HG03575 (cell line): ENCODE measurements at regions not wholly inside any gene's neighbourhood (a gene's known extent, or its start where the extent isn't known, plus 50 kb on each side); places are given as distances from the start of the nearest gene placed in this dataset.

ENCODE experiments used
- ATAC-seq: cut with Tn5 transposase; IDR thresholded peaks from one replicate; pipeline ENCODE4 v1.9.1; 2021; ENCODE audit not compliant: unreplicated experiment, insufficient number of reproducible peaks, low FRiP score; ENCODE audit errors: extremely low read depth

DNA sequence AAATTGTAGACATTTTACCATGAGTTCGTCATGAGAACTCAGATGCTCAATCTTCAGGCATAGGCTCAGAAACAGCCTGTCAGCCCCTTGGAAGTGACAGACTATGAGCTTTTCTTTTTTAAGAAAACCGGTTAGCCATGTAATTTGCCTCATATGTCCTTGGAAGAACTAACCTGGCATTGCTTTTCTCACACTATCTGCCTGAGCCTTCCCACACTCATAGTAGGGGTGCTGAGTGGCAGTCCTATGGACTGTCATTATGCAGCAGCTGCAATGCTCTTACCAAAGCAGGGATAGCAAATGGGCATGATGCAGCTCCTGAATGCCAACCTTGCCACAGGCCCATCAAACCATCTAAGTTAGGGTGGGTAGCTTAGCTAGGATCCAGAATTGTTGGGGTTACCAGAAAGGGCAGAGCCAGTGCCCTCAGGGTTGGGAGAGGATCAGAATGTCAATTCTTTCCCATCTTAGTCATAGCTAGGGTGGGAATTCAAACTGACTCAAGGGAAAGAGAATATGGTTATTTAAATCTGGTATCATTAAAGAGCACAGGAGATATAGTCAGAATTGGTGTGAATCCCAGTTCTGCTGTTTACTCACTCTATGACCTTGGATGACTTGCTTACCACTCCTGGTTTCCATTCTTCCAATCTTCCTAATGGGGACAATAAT is 230.6 kb upstream of the CPEB2 start:
- ATAC-seq: no peak

DNA sequence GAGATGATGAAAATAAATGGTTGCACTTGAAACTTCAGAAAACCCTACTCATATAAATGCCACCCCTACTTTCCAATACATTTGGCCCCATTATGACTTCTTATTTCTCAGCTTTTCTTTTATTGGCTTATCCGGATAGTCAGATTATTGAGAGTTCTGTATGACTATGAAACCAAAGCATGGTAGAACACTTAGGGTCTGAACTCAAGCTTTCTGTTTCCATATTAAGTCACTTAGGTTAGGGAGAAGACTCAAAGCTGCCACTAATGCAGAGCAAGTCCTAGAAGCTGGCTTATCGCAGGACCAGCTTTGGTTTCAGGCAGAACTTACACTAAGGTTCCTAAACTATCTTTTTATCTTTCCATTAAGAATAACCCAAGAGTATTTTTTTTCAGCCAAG is 229.9 kb upstream of the CPEB2 start:
- ATAC-seq: no peak

DNA sequence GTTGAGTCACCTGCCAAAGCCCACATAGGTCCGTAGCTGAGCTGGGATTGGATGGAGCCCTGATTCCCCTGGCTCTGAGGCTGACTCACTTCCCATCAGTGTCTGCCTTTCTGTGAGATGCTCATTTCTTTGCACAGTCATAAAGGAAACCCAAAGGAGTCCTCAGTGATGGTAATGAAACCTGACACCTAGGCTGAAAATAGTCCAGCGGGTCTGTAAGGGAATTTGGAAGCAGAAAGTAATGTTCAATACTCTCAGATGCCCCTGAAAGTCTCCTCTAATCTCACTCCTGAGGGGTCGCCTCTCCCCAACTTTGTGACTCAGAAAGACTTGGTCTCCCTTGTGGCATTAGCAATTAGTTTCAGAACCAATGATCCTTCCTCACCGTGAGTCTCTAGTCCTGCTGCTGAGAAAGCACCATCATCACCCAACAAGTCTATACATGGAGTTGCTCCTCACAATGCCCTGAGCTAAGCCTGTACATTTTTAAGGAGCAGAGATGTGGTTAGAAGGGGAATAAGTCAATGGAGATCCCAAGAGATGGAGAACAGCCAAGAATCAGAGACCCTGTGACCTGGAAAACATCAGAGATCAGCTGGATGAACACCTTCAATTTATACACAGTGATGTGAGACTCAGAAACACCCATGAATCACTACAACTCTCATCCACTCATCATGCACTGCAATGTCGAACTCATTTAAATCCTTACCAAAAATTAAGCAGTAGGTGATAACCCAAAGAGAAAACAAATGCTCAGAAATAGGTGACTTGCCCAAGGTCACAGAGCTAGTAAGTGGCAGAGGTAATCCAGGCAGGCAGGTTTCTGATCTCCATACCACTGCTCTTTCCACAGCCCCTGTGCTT is 219.0 kb upstream of the CPEB2 start:
- peak; percentile 86 for ATAC-seq

DNA sequence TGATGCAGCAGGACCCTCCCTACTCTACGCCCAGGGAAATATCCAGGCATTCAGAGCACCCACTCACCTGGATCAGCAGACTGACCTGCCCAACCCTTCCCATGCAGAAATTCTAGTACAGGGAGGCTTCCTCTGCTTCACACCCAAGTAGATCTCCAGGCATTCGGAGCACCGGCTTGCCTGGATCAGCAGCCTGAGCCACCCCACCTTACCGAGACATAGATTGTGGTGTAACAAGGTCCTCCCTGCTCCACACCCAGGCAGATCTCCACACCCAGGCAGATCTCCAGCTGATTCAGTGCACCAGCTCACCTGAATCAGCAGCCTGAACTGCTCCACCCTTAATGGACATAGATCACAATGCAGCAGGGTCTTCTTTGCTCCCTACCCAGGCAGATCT is 215.1 kb upstream of the CPEB2 start:
- no peak for ATAC-seq

DNA sequence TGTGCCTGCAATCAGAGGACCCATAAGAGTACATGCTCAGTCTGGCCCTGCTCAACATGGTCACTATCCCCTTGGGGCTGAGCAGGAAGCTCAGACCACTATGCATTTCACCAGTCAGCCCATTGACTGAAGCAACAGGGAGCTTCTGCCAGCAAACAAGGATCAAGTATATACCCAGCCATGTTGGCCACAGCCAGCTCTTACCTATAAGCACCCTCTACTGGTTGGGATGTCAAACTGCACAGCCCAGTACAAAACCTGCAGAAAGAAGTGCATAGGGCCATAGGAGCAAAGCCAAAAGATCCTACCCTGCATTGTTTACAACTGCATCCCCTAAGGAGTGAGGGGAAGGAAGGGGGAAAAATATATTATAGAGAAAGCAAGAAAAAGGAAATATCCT is 214.4 kb upstream of the CPEB2 start:
- no peak for ATAC-seq

DNA sequence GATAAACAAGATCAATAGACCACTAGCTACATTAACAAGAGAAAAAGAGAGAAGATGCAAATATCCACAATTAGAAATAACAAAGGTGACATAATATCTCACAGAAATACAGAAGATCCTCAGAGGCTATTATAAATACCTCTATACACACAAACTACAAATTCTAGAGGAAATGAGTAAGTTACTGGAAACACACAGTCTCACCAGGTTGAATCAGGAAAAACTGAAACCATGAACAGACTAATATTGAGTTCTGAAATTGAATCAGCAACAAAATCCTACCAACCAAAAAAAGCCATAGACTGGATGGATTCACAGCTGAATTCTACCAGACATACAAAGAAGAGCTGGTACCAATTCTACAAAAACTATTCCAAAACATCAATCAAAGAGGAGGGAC is 211.8 kb upstream of the CPEB2 start:
- ATAC-seq: no peak

DNA sequence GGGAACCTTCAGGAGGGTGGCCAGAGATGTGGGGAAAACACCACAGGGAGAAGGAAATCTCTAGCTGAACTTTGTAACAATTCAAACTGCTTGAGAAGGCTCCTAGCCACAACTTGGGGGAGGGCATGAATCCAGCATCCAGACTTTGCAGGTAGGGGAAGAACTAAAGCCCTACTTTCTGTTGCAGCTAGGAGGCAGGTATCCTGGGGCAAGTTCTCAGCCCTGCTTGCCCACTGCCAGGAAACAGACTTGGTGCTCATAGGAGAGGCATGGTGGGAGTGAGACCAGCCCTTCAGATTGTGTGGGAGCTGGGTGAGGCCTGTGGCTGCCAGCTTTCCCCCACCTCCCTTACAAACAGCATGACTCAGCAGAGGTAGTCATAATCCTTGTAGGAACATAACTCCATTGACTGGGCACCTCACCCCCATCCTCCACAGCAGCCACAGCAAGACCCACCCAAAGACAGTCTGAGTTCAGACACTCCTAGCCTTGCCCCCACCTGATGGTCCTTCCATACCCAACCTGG is 209.5 kb upstream of the CPEB2 start:
- no peak for ATAC-seq

DNA sequence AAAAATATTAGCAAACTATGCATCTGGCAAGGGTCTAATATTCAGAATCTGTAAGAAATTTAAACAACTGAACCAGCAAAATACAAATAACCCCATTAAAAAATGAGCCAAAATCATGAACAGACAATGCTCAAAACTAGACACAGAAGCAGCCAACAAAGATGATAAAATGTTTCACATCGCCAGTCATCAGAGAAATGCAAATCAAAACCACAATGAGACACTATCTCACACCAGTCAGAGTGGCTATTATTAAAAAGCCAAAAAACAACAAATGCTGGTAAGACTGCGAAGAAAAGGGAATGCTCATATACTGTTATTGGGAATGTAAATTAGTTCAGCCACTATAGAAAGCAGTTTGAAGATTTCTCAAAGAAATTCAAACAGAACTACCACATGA is 201.3 kb upstream of the CPEB2 start:
- no peak for ATAC-seq

DNA sequence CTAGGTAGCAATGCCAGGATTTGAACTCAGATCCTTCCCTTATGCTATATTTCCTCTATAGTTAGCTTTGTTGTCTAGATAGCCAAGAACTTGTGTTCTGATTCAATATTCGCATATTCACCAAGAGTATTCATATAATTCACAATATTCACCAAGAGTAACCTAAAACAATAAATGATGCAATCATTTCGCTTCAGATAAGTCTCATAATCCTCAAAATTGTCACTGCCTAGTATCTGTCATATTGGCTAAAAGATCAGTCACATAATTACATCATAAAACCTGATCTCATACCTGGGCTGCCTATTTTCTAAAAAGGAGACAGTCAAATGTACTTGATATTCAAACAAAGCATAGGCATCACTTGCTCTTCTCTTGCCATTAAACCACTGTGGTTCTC is 199.7 kb upstream of the CPEB2 start:
- ATAC-seq: no peak

DNA sequence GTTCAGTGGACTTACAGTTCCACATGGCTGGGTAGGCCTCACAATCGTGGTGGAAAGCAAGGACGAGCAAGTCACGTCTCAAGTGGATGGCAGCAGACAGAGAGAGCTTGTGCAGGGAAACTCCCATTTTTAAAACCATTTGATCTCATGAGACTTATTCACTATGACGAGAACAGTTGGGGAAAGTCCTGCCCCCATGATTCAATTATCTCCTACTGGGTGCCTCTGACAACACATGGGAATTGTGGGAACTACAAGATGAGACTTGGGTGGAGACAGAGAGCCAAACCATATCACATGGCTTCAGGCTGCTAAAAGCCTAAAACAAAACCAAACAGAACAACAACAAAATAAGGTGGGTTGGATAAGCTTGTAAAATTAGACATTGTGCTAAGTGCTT is 194.4 kb upstream of the CPEB2 start:
- no peak for ATAC-seq

DNA sequence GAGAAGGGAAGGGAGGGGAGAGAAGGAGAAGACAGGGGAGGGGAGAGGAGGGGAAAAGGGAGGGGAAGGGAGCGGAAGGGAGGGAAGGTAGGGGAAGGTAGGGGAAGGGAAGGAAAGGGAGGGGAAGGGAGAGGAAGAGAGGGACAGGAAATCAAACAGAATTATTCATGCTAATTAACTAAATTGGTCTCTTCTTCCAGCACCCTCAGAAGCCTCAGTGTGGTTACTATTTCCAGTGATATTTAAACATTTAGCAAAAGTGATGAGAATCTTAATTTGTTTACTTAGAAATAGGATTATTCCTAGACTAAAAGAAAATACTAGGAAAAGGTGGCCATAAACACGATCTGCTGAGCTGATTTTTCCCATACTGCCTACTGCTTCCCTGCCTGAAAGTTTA is 193.1 kb upstream of the CPEB2 start:
- no peak for ATAC-seq

DNA sequence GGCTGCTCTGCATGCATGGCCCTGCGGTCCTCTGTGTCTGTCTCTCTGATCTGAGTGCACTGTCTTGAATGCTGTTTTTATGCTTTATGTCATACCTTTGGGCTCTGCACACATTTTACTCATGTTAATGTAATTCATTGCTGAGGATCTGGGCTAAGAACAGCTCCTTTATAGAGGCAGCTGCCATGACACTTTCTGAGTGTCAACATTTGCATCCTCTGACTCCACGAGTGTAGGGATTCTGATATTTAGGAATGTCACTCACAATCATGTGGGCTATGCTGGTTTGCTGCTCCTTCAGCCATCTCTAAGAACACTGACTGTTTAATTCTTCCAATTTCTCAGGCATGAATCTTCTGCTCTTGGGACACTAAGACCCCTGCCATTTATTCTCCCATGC is 192.2 kb upstream of the CPEB2 start:
- ATAC-seq: no peak

DNA sequence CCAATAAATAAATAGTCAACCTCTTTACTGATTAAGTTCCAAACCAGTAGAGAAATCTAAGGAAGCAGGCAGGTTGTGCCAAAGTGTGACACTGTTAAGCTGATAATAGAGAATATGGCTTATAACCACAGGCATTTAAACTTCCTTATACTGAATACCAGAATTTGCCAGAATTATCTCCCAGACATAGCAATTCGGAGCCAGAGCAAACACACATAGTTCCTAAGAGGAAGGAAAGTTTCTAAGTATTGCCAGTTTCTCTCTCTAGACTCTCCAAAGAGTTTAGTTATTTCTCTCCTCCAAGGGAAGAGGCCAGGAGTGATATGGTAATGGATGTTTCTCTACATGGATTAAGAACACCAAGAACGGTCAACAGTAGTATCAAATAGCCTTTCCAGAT is 191.7 kb upstream of the CPEB2 start:
- ATAC-seq: no peak

DNA sequence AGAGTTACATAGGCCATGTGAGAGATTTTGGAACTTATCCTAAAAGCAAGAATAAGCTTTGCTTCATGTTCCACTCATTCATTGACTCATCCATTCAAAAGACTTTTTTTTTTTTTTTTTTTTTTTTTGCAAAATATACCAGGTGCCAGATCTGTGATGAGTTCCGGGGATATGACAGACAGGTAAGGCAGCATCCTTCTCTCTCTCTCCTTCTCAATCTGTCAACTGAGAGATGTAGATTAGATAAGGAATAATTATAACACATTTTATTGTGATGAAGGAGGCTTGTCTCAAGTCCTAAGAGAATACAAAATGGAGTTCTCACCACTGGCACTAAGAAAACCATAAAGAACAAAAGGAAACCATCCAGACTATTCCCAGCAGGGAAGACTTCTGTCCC is 190.2 kb upstream of the CPEB2 start:
- ATAC-seq: no peak

DNA sequence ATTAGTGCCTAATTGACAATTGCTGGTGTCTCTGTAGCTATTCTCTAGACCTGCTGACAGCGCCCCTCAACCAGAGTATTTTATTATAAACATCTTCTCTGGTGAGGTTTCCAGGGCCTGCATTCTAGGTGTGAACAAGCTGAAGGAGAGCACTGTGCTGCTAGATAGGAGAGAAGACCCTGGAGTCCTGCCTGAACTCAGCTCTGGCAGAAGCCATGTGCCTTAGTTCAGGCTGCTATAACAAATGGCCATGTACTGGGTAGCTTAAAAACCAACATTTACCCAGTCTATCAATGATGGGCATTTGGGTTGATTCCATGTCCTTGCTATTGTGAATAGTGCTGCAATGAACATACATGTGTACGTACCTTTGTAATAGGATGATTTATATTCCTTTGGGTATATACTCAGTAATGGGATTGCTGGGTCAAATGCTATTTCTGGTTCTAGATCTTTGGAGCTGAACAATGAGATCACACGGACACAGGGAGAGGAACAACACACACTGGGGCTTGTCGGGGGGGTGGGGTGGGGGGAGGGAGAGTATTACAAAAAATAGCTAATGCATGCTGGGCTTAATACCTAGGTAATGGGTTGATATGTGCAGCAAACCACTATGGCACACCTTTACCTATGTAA is 185.5 kb upstream of the CPEB2 start:
- no peak for ATAC-seq

DNA sequence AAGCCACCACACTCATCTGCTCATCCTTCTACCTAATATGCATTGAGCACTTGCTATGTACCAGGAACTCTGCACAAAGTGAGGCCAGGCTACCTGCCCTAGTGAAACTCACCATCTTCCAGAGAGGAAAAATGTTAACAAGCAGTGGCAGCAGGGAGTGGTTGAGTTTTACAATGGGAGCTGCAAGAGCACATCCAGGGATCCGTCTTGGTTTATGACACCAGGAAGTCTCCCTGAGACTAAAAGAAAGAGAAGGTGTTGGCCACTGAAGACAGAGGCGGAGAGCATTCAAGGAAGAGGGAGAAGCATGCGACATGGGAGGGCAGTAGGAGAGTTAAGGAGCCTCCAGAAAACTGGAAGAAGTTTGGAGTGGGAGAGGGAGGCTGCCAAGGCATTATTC is 178.1 kb upstream of the CPEB2 start:
- ATAC-seq: no peak

DNA sequence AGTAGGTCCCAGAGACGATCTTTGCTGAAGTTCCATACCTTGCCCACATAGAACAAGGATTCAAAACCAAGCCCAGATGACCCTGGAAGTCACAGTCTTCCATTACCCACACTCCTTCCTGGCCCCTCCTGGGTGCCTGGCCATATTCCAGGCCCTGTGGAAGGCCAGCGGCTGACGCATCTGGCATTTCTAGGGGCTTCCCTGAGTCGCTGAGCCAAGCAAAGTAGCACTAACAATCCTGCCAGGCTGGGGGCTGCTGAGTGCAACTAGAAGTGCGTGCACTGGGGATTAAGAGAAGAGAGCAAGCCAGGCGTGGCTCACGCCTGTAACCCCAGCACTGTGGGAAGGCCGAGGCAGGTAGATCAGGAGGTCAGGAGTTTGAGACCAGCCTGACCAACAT is 175.2 kb upstream of the CPEB2 start:
- ATAC-seq: no peak

DNA sequence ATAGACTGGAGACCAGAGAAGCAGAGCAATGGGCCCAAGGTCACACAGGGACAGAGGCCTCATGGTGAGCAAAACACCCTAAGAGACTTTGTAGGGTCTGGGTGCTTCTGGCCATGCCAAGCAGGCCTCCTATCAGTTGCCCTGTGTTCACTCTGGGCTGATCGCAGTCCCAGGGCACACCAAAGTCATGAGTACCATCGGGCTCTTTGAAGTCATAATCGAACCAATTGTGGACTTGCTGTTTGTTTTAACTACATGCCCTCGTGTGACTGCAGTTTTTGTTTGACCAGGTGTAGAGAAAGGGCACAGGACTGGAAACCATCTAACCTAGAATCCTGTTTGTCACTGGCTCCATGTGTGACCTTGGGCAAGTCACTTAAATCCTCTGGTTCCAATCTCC is 172.5 kb upstream of the CPEB2 start:
- no peak for ATAC-seq

DNA sequence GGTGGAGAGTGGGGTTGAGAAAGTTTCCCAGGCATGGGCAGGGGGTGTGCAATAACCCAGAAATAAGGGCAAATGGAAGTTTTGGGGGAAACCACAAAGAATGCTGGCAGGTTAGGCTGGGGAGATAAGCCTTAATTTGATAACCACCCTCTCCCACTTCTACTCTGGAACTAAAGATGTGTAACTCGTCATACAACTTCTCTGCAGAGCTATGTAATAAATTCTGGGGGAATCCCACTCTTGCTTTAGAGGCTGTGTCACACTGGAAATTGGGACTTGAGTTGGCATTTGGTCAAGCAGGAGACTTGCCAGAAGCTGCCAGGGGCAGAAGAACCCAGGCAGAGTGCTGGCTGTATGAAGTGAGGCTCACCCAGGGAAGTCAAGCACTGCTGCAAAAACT is 170.9 kb upstream of the CPEB2 start:
- no peak for ATAC-seq

DNA sequence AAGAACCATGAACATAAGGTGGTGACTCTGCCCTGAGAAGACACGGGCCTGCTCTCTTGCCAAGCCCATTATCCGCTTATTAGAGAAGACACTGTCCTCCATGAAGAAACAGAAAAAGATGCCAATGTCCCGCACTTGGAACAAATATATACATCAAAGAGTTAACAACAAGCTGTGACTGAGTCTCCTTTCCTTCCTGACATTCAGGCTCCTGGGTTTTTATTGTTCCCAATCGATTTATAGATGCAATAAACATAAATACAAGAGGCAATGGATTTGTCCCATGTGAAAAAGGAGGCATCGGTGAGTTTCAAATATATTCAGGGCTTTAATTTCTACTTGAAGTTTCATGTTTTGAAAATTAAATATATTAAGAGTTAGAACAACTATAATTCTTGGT is 169.2 kb upstream of the CPEB2 start:
- no peak for ATAC-seq
